HepG2 (cell line): ENCODE measurements at regions not wholly inside any gene's neighbourhood (a gene's known extent, or its start where the extent isn't known, plus 50 kb on each side); places are given as distances from the start of the nearest gene placed in this dataset.

Source experiments
- ATF6 ChIP-seq: sonication (generic); formaldehyde crosslinking; conservative IDR thresholded peaks from 2 replicates; pipeline ENCODE4 v1.4.0; 2020; ENCODE audit warnings: missing genetic modification reagents
- MLX ChIP-seq: IDR thresholded peaks from 2 replicates; pipeline ENCODE4 v1.6.1; 2016
- NKX3-1 ChIP-seq: sonication (generic); formaldehyde crosslinking; IDR thresholded peaks from 2 replicates; pipeline ENCODE4 v1.5.0; 2020; ENCODE audit warnings: missing genetic modification reagents
- POLR2A ChIP-seq, 2 experiments: IDR thresholded peaks; 2 replicates each; pipeline ENCODE4 v1.6.1; 2011; ENCODE audit warnings: low read depth in 2 of 2, low read length in 2 of 2, mild to moderate bottlenecking in 1 of 2, moderate library complexity in 1 of 2; ENCODE audit not compliant: insufficient read depth in 1 of 2
- PRDM4 ChIP-seq: sonication (generic); formaldehyde crosslinking; IDR thresholded peaks from 2 replicates; pipeline ENCODE4 v1.9.0; 2021; ENCODE audit warnings: missing genetic modification reagents, borderline replicate concordance
- RAD21 ChIP-seq: fragments of 450-650 bp; formaldehyde crosslinking; IDR thresholded peaks from 2 replicates; pipeline ENCODE4 v1.5.0; 2020; ENCODE audit warnings: mild to moderate bottlenecking
- SIN3A ChIP-seq: IDR thresholded peaks from 2 replicates; pipeline ENCODE4 v1.6.1; 2011; ENCODE audit warnings: low read depth, mild to moderate bottlenecking, control low read depth, low read length, borderline replicate concordance
- SYNCRIP ChIP-seq: fragments of 200-400 bp; formaldehyde crosslinking; IDR thresholded peaks from 2 replicates; pipeline ENCODE4 v1.6.1; 2018; ENCODE audit warnings: mild to moderate bottlenecking, low read depth, low read length; ENCODE audit not compliant: insufficient read depth
- ZKSCAN1 ChIP-seq: fragments of 150-350 bp; IDR thresholded peaks from 2 replicates; pipeline ENCODE4 v1.6.1; 2014; ENCODE audit warnings: low read length
- ZNF232 ChIP-seq: sonication (generic); formaldehyde crosslinking; IDR thresholded peaks from 2 replicates; pipeline ENCODE4 v1.4.0; 2020; ENCODE audit warnings: missing genetic modification reagents, borderline replicate concordance
- ZNF501 ChIP-seq: sonication (generic); formaldehyde crosslinking; IDR thresholded peaks from 2 replicates; pipeline ENCODE4 v1.5.1; 2020; ENCODE audit warnings: mild to moderate bottlenecking, moderate library complexity, missing genetic modification reagents

GRCh38 chr3:171956181-171956683, 83.1 kb upstream of the FNDC3B start:
- no peak for TF ChIP-seq PRDM4 (CRISPR knock-in tag)
- no peak for TF ChIP-seq ATF6
- TF ChIP-seq POLR2A (IDR thresholded peaks at IDR 0.05; ENCODE audit: insufficient read depth in 1 of 2, low read depth in 2 of 2, low read length in 2 of 2) = no peak
- TF ChIP-seq RAD21 (CRISPR knock-in tag) = no peak
- TF ChIP-seq MLX = no peak
- TF ChIP-seq ZNF501 (CRISPR knock-in tag) = no peak
- no peak for TF ChIP-seq SYNCRIP
- no peak for TF ChIP-seq ZKSCAN1
- no peak for TF ChIP-seq ZNF232 (CRISPR knock-in tag)
- TF ChIP-seq NKX3-1 (CRISPR knock-in tag) = no peak
- TF ChIP-seq SIN3A = no peak
